ENCODE measurements at regions not wholly inside any gene's neighbourhood (a gene's known extent, or its start where the extent isn't known, plus 50 kb on each side); places are given as distances from the start of the nearest gene placed in this dataset.

GRCh38 chr7:79951415-79951814 is 183.2 kb upstream of the GNAI1 start:
- no peak overlapping the region for H3K4me3 ChIP-seq (ENCODE audit: control insufficient read depth, low read depth, low read length)
- no peak for DNase-seq (ENCODE audit: low read depth)
- TF ChIP-seq CTCF (IDR thresholded peaks at IDR 0.05; ENCODE audit: control insufficient read depth, insufficient read depth, low read depth, low read length, missing control alignments), result no peak

GRCh38 chr7:79949778-79950177 is 184.9 kb upstream of the GNAI1 start:
- no peak overlapping the region for H3K4me3 ChIP-seq (ENCODE audit: control insufficient read depth, low read depth, low read length)
- TF ChIP-seq CTCF (IDR thresholded peaks at IDR 0.05; ENCODE audit: control insufficient read depth, insufficient read depth, low read depth, low read length, missing control alignments), result no peak
- DNase-seq (ENCODE audit: low read depth), result no peak

GRCh38 chr7:79936281-79936983 is 198.2 kb upstream of the GNAI1 start:
- H3K4me3 ChIP-seq (ENCODE audit: control insufficient read depth, low read depth, low read length), result no peak overlapping the region
- DNase-seq (ENCODE audit: low read depth), result no peak
- TF ChIP-seq CTCF (IDR thresholded peaks at IDR 0.05; ENCODE audit: control insufficient read depth, insufficient read depth, low read depth, low read length, missing control alignments), result no peak

GRCh38 chr7:79934727-79935126 is 199.9 kb upstream of the GNAI1 start:
- TF ChIP-seq CTCF (IDR thresholded peaks at IDR 0.05; ENCODE audit: control insufficient read depth, insufficient read depth, low read depth, low read length, missing control alignments), result no peak
- H3K4me3 ChIP-seq (ENCODE audit: control insufficient read depth, low read depth, low read length), result no peak overlapping the region
- DNase-seq (ENCODE audit: low read depth), result no peak

GRCh38 chr7:79933144-79933543 is 201.5 kb upstream of the GNAI1 start:
- H3K4me3 ChIP-seq (ENCODE audit: control insufficient read depth, low read depth, low read length), result no peak overlapping the region
- peak; percentile 47 for DNase-seq (ENCODE audit: low read depth)
- TF ChIP-seq CTCF (IDR thresholded peaks at IDR 0.05; ENCODE audit: control insufficient read depth, insufficient read depth, low read depth, low read length, missing control alignments), result no peak

GRCh38 chr7:79930604-79931003 is 204.0 kb upstream of the GNAI1 start:
- no peak for TF ChIP-seq CTCF (IDR thresholded peaks at IDR 0.05; ENCODE audit: control insufficient read depth, insufficient read depth, low read depth, low read length, missing control alignments)
- peak; percentile 67 for DNase-seq (ENCODE audit: low read depth)
- no peak overlapping the region for H3K4me3 ChIP-seq (ENCODE audit: control insufficient read depth, low read depth, low read length)

All from AG09309 (cell line).